OCI-LY1 (cell line): ENCODE measurements at regions not wholly inside any gene's neighbourhood (a gene's known extent, or its start where the extent isn't known, plus 50 kb on each side); places are given as distances from the start of the nearest gene placed in this dataset.

ENCODE experiments used
- EZH2 ChIP-seq: fragments of 200-600 bp; sonication (generic), shearing (Covaris generic); IDR thresholded peaks from 2 replicates; pipeline ENCODE4 v1.8.0; 2017; ENCODE audit warnings: borderline replicate concordance, mixed run types, mild to moderate bottlenecking, antibody characterized with exemption, low read length, moderate library complexity, mixed read lengths
- TF ChIP-seq, protein P1 (sequence below): fragments of 200-600 bp; sonication (generic), shearing (Covaris generic); IDR thresholded peaks from 2 replicates; pipeline ENCODE4 v1.5.1; 2017; ENCODE audit warnings: mild to moderate bottlenecking, antibody characterized with exemption, low read length, moderate library complexity, mixed read lengths

DNA sequence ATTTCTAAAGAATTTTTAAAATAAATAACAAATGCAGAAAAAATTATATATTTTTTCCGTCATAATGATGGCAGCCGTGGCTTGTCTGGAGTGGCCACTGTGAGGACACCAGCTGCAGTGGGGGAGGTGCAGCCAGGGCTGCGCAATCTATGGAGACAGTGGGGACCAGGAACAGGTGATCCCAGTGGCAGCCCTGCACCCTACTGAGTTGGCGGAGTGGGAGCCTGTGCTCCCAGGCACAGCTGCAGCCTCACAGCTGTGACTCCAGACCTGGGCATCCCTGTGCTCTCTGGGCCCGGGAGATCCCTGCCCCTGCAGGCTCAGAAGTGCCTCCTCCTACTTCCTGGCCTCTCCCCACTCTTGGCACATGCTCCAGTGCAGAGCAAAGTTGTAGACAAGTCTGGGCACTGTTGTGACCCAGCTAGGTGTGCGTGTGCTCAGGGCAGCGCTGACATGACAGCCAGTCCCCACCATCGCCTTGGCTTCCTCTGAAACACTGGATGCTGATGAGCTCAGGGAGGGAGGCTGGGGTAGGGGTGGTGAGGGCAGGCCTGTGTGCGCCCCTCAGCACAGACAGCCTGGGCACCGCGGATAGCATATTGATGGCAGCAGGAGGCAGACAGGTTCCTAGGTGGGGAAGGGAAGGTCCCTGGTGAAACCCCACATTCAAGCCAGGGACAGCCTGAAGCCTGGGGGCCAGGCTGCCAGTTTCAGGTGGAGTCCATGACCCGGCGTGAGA lies 96.0 kb upstream of the PRR16 start:
- TF ChIP-seq, protein P1, sequence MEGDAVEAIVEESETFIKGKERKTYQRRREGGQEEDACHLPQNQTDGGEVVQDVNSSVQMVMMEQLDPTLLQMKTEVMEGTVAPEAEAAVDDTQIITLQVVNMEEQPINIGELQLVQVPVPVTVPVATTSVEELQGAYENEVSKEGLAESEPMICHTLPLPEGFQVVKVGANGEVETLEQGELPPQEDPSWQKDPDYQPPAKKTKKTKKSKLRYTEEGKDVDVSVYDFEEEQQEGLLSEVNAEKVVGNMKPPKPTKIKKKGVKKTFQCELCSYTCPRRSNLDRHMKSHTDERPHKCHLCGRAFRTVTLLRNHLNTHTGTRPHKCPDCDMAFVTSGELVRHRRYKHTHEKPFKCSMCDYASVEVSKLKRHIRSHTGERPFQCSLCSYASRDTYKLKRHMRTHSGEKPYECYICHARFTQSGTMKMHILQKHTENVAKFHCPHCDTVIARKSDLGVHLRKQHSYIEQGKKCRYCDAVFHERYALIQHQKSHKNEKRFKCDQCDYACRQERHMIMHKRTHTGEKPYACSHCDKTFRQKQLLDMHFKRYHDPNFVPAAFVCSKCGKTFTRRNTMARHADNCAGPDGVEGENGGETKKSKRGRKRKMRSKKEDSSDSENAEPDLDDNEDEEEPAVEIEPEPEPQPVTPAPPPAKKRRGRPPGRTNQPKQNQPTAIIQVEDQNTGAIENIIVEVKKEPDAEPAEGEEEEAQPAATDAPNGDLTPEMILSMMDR, result no peak
- no peak for TF ChIP-seq EZH2
